SH-SY5Y (cell line): ENCODE measurements at regions not wholly inside any gene's neighbourhood (a gene's known extent, or its start where the extent isn't known, plus 50 kb on each side); places are given as distances from the start of the nearest gene placed in this dataset.

Source experiments
- GATA2 ChIP-seq: IDR thresholded peaks from 2 replicates; pipeline ENCODE4 v1.6.1; 2011; ENCODE audit warnings: mild to moderate bottlenecking, low read depth, low read length
- GATA3 ChIP-seq: IDR thresholded peaks from 2 replicates; pipeline ENCODE4 v1.6.1; 2011; ENCODE audit warnings: low read depth, mild to moderate bottlenecking, low read length, moderate library complexity

- TF ChIP-seq GATA2 (no peak), GATA3 (no peak)
Measured at GRCh38 chr3:107198581-107199181, 178.6 kb upstream of the CCDC54 start.
